ENCODE measurements at regions not wholly inside any gene's neighbourhood (a gene's known extent, or its start where the extent isn't known, plus 50 kb on each side); places are given as distances from the start of the nearest gene placed in this dataset.

- no peak for DNase-seq
Observed at GRCh38 chr6:134480593-134480992, 162.7 kb upstream of the SGK1 start.

GRCh38 chr6:134478764-134479399, 161.0 kb upstream of the SGK1 start:
- no peak for DNase-seq

GRCh38 chr6:134477991-134478635, 160.2 kb upstream of the SGK1 start:
- DNase-seq = no peak

GRCh38 chr6:134474955-134475354, 157.0 kb upstream of the SGK1 start:
- DNase-seq = no peak

- no peak for DNase-seq
Observed at GRCh38 chr6:134472661-134473060, 154.7 kb upstream of the SGK1 start.

GRCh38 chr6:134472046-134472445, 154.1 kb upstream of the SGK1 start:
- DNase-seq = no peak

GRCh38 chr6:134470457-134470975, 152.6 kb upstream of the SGK1 start:
- DNase-seq = no peak

- DNase-seq = no peak
Observed at GRCh38 chr6:134469702-134470456, 152.0 kb upstream of the SGK1 start.

GRCh38 chr6:134468633-134469032, 150.7 kb upstream of the SGK1 start:
- no peak for DNase-seq

GRCh38 chr6:134467620-134468019, 149.7 kb upstream of the SGK1 start:
- no peak for DNase-seq

- DNase-seq = no peak
Observed at GRCh38 chr6:134466771-134467525, 149.0 kb upstream of the SGK1 start.

GRCh38 chr6:134464690-134465411, 146.9 kb upstream of the SGK1 start:
- DNase-seq = no peak

GRCh38 chr6:134458857-134459657, 141.1 kb upstream of the SGK1 start:
- DNase-seq = no peak

GRCh38 chr6:134457941-134458340, 140.0 kb upstream of the SGK1 start:
- no peak for DNase-seq

GRCh38 chr6:134456226-134456625, 138.3 kb upstream of the SGK1 start:
- peak in 1 of 2 donors; percentile 41 for DNase-seq

GRCh38 chr6:134455319-134455718, 137.4 kb upstream of the SGK1 start:
- no peak for DNase-seq

GRCh38 chr6:134454794-134455193, 136.9 kb upstream of the SGK1 start:
- no peak for DNase-seq

GRCh38 chr6:134453792-134454510, 136.0 kb upstream of the SGK1 start:
- DNase-seq = no peak

GRCh38 chr6:134452906-134453305, 135.0 kb upstream of the SGK1 start:
- DNase-seq = no peak

- DNase-seq = no peak
Observed at GRCh38 chr6:134451529-134451928, 133.6 kb upstream of the SGK1 start.

- no peak for DNase-seq
Observed at GRCh38 chr6:134449781-134450180, 131.9 kb upstream of the SGK1 start.
